Effector memory CD4-positive, alpha-beta T cell (primary cell): ENCODE measurements at regions not wholly inside any gene's neighbourhood (a gene's known extent, or its start where the extent isn't known, plus 50 kb on each side); places are given as distances from the start of the nearest gene placed in this dataset.

Experiments
- DNase-seq, 3 donors: peaks; one replicate each; pipeline ENCODE4 v3.0.0-alpha.2; 2020
- H3K27ac ChIP-seq: 2 replicates; pipeline ENCODE4 v1.7.0; 2013; ENCODE audit warnings: mild to moderate bottlenecking, low read length, moderate library complexity; ENCODE audit not compliant: insufficient read depth, poor library complexity, severe bottlenecking
- H3K27me3 ChIP-seq: replicated peaks from 2 replicates; pipeline ENCODE4 v1.7.0; 2013; ENCODE audit warnings: mild to moderate bottlenecking, low read length; ENCODE audit not compliant: insufficient read depth, control insufficient read depth, poor library complexity, severe bottlenecking
- H3K36me3 ChIP-seq: 2 replicates; pipeline ENCODE4 v1.7.0; 2013; ENCODE audit warnings: mild to moderate bottlenecking, low read length, moderate library complexity; ENCODE audit not compliant: control insufficient read depth, insufficient read depth
- H3K4me1 ChIP-seq: 2 replicates; pipeline ENCODE4 v1.7.0; 2013; ENCODE audit warnings: low read length, mild to moderate bottlenecking; ENCODE audit not compliant: control insufficient read depth, insufficient read depth, poor library complexity, severe bottlenecking
- H3K4me3 ChIP-seq: 2 replicates; pipeline ENCODE4 v1.7.0; 2013; ENCODE audit warnings: low read length, low read depth, mild to moderate bottlenecking; ENCODE audit not compliant: insufficient read depth, poor library complexity, severe bottlenecking
- H3K9me3 ChIP-seq: 2 replicates; pipeline ENCODE4 v1.7.0; 2013; ENCODE audit warnings: mild to moderate bottlenecking, low read length, moderate library complexity; ENCODE audit not compliant: control insufficient read depth

GRCh38 chr10:10438335-10439100, 579.2 kb upstream of the CELF2 start:
- Histone ChIP-seq H3K9me3 (no peaks in the 10 kb centered on the region), H3K4me1 (no peaks in the 10 kb centered on the region), H3K27me3 (no peaks in the 10 kb centered on the region), H3K4me3 (no peak overlapping the region), H3K36me3 (no peaks in the 10 kb centered on the region), H3K27ac (no peak overlapping the region)
- no peak for DNase-seq

DNA sequence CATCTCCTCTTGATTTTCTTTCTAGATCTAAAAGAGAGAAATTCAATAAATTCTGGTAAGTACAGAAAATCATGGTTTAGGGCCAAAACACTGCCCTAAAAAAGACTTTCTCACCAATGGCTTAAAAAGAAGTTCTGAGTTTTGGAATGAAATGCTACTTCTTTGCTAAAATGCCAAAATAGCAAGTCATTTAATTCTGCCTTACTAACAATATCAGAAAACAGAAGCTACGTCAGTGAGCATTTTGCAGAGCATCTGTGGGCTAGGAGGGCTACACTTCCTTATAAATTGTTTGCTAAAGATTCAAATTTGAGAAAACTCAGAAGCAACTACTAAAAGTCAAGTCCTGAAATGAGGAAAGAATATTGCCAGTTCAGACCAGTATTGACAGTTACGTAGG, 560.8 kb upstream of the CELF2 start:
- H3K27me3 ChIP-seq, result no peaks in the 10 kb centered on the region
- no peak for DNase-seq

GRCh38 chr10:10460451-10460850, 557.2 kb upstream of the CELF2 start:
- no peak overlapping the region for H3K4me3 ChIP-seq
- DNase-seq, result no peak
- no peak overlapping the region for H3K27ac ChIP-seq
- H3K36me3 ChIP-seq, result no peaks in the 10 kb centered on the region
- no peaks in the 10 kb centered on the region for H3K4me1 ChIP-seq
- no peaks in the 10 kb centered on the region for H3K9me3 ChIP-seq
- H3K27me3 ChIP-seq, result no peaks in the 10 kb centered on the region

More for the DNA sequence above, 560.8 kb upstream of the CELF2 start:
- Histone ChIP-seq H3K4me3 (no peak overlapping the region), H3K27ac (no peak overlapping the region), H3K36me3 (no peaks in the 10 kb centered on the region), H3K4me1 (no peaks in the 10 kb centered on the region), H3K9me3 (no peaks in the 10 kb centered on the region)

GRCh38 chr10:10462151-10462941, 555.3 kb upstream of the CELF2 start:
- Histone ChIP-seq H3K36me3 (no peaks in the 10 kb centered on the region), H3K27me3 (no peaks in the 10 kb centered on the region), H3K9me3 (no peaks in the 10 kb centered on the region), H3K27ac (no peak overlapping the region), H3K4me3 (no peak overlapping the region), H3K4me1 (no peaks in the 10 kb centered on the region)
- no peak for DNase-seq

GRCh38 chr10:10471758-10472157, 545.9 kb upstream of the CELF2 start:
- H3K27ac ChIP-seq, result no peak overlapping the region
- no peaks in the 10 kb centered on the region for H3K36me3 ChIP-seq
- no peaks in the 10 kb centered on the region for H3K9me3 ChIP-seq
- no peak for DNase-seq
- H3K27me3 ChIP-seq, result no peaks in the 10 kb centered on the region
- no peak overlapping the region for H3K4me3 ChIP-seq
- no peaks in the 10 kb centered on the region for H3K4me1 ChIP-seq

DNA sequence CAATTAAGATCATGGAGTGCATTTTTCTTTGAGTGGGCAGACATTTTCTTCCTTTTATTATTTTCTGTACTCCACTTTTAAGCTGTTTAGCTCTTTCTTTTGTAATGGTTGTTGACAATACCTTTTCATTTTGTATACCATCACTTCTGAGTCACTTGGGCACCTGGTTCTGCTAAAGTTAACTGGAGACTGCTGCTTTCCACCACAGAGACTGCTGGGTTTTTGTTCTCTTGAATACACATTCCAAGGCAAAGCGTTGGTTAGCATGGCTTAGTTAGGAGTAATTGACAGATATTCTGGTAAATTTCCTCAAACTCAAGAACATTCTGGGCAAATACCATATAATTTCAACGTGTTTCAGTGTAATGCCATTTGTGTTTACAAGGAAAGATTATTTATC, 541.9 kb upstream of the CELF2 start:
- Histone ChIP-seq H3K27ac (no peak overlapping the region), H3K27me3 (no peaks in the 10 kb centered on the region), H3K36me3 (no peaks in the 10 kb centered on the region), H3K4me1 (no peaks in the 10 kb centered on the region), H3K9me3 (no peaks in the 10 kb centered on the region), H3K4me3 (no peak overlapping the region)
- DNase-seq, result no peak

- Histone ChIP-seq H3K27ac (no peak overlapping the region), H3K9me3 (no peaks in the 10 kb centered on the region), H3K4me3 (no peak overlapping the region), H3K27me3 (no peaks in the 10 kb centered on the region), H3K4me1 (no peaks in the 10 kb centered on the region), H3K36me3 (no peaks in the 10 kb centered on the region)
- DNase-seq, result no peak
These were observed 539.8 kb upstream of the CELF2 start for GRCh38 chr10:10477844-10478243.

DNA sequence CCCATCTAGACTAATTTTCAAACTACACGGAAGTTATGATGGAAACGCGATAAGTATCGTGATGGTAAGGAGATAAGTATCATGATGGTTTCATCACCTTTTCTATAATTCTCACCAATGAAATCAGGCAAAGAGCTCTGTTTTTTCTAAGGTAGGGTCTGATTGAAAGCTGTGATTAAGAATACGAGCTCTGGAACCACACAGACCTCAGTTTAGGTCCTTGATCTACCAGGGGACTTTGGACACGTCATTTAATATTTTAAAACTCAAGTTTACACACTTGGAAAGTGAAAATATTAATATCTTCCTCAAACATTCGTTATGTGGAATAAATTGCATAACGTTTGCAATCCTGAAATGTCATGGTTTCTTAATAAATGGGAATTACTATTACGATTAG, 538.2 kb upstream of the CELF2 start:
- Histone ChIP-seq H3K4me1 (no peaks in the 10 kb centered on the region), H3K27me3 (no peaks in the 10 kb centered on the region), H3K36me3 (no peaks in the 10 kb centered on the region), H3K9me3 (no peaks in the 10 kb centered on the region), H3K4me3 (no peak overlapping the region), H3K27ac (no peak overlapping the region)
- DNase-seq, result no peak

DNA sequence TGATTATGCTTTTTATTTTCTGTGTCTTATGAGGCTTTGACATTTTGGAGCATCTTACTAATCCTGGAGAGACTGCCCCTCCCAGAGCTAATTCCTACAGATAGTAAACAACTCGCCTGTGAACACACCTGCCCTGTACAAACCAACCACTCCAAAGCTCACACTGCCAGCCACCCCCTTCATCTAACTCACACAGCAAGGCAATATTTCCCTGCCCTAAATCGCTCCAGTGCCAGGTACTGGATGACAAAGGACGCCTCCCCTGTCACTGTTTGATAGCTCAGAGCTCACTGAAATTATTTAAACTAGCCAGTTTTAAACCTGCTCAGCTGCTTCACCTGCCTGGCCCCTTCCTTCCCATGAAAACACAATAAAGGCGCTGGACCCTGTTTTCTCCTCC, 535.1 kb upstream of the CELF2 start:
- no peaks in the 10 kb centered on the region for H3K4me1 ChIP-seq
- no peaks in the 10 kb centered on the region for H3K36me3 ChIP-seq
- no peaks in the 10 kb centered on the region for H3K27me3 ChIP-seq
- no peaks in the 10 kb centered on the region for H3K9me3 ChIP-seq
- H3K27ac ChIP-seq, result no peak overlapping the region
- no peak for DNase-seq
- H3K4me3 ChIP-seq, result no peak overlapping the region

DNA sequence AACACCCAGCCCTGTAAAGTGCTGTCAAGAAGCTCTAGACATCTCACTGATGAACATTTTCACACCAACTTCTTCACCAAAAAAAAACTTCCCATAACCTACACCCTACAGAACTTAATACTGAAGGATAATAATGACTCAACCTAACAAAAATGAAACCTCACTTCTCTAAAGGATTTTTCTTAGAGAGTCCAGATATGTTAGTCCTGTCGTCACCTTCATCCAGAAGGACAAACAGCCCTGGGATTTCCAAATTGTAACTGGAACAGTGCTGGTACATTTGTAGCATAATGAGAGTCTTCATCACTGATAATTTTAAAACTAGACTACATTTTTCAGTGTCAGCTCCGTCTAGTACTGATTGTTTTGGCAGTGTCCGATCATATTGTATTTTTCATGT, 528.6 kb upstream of the CELF2 start:
- Histone ChIP-seq H3K27ac (no peak overlapping the region), H3K9me3 (no peaks in the 10 kb centered on the region), H3K4me1 (no peaks in the 10 kb centered on the region), H3K27me3 (no peaks in the 10 kb centered on the region), H3K4me3 (no peak overlapping the region), H3K36me3 (no peaks in the 10 kb centered on the region)
- no peak for DNase-seq
